ENCODE measurements at regions not wholly inside any gene's neighbourhood (a gene's known extent, or its start where the extent isn't known, plus 50 kb on each side); places are given as distances from the start of the nearest gene placed in this dataset.

DNA sequence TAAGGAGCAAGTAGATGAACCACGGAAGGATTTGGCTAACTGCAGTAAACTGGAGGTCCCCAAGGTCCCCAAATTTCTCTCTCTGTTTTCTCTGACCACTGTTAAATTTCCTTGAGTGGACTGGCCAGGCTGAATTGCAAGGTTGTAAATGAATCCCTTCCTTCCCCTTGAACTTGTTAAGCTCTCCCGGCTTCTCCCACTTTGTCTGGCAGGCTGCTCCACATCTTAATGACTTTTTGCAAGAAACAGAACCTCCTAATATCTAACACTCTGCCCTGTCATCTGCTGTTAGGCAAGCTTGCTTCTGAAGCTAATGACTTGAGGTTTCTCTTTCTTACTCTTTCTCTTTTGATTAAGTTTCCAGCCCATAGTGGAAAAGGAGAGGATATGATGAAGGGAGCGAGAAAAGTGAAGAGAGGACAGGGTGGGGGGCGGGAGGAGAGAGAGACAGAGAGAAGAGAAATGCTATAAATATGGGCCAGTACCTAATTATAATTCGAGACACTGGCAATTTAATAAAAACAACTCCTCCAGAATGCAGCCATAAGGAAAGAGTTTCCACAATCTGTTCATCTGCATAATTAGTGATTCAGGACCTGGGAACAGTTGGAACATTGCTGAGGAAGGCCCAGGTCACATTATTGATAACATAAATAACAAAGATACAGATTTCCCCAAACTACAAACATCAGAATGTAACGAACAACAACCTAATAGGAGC is 437.3 kb upstream of the MPDZ start:
- peak; percentile 4 for DNase-seq (ENCODE audit: low spot score)

DNA sequence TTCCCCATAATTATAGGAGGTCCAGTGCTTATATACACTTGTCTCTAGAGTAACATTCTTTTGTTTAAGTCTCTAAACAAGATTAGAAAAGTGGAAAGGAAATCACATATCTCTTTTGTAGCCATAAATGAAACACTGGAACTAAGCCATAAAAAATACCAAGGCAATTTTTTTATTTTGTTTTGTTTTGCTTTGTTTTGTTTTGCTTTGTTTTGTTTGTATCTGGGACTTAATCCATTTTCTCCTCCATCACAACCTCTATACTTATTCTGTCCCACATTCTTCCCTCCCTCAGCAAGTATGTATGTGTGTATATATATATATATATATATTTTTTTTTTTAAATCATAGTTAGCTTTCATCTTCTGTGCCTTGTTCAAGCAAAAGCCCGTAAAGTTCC is 436.6 kb upstream of the MPDZ start:
- no peak for DNase-seq (ENCODE audit: low spot score)

DNA sequence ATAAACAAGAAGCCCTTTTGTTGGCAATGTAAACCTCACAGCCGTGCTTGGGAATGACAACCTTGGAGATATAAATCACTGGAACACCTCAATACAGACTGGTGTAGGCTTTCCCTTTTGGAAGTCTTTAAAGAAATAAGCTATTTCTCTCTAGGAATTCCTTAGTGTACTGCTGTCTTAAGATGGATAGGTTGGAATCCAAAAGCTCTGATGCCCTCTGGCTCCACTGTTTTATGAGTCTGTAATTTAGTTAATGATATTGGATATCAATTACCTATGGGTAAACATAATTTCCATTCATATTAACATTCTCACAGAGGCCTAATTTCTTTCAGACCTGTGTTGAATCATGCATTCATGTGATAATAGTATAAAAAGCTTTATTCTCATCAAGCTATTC is 435.9 kb upstream of the MPDZ start:
- no peak for DNase-seq (ENCODE audit: low spot score)

DNA sequence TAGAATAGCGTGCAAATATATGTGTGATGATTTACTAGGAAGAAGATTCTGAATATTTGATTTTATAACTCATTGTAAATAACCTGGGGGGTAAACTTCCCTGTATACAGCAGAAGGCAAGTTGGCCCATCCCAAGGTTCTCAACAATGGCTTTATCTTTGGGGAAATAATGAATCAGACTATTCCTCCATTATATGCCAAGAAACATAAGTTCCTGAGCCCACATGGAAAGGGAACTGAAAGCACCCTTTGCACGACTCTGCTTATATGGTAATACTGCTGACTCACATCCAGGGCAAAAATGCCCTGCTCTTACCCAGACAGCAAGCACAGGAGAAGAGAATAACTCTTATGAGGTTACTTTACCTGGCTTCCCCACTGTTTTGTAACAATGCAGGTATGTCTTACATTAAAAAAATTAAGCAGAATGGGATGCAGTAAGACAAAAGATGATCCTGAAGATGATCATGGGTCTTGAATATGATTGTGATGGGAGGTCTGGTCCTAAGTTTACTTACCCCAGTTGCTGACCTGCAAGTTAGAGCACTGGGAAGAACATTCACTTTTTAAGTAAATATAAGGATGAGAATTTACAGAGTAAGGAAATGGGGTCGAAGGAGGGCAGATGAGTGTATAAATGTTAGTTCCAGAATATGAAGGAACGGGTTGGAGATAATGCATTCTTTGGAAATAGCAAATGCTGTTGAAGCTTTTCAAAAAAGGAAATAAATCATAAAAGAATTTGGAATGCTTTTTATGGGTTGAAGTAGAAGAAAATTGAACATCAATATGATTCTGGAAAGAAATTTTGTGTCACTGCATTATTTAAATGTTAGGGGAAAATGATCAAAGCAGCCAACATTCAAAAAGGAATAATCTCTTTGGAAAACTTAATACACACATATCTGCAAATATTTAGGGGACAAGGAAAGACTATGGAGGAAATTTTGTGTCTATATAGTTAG is 428.4 kb upstream of the MPDZ start:
- DNase-seq (ENCODE audit: low spot score): no peak

DNA sequence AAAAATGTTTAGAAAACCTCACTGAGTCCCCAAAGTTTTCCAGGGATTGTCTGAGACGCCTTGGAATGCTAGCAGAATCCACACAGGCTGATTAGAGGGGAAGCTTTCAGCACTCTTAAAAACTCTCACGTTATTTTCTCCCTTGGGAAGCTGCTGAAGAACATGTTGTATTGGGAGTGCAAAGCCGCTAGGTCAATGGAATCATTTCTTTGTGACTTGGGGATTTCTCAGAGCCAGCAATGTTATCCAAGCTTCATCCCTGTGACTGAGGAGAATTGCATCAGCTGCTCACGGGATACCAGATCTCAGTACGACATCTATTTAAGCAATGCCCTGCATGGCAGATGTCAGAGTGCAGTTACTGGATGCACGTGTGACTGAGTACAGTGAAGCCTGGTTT is 426.4 kb upstream of the MPDZ start:
- no peak for DNase-seq (ENCODE audit: low spot score)

DNA sequence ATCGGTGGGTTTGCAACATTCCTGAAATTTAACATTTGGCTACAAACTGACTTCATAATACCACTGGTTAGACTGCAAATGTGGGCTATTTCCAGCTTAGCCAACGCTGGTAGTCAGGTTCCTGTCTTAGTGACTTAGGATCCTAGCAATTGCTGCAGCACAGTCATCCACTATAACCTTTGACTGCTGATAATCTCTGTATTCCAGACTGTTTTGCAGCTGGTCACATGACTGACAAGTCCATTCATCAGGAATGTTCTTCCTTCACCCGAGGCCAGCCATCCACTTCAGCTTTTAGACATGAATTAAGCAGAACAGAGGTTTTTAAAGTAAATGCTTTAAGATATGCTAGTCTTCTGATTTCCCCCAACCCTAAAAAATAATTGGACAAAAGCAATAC is 425.9 kb upstream of the MPDZ start:
- no peak for DNase-seq (ENCODE audit: low spot score)

DNA sequence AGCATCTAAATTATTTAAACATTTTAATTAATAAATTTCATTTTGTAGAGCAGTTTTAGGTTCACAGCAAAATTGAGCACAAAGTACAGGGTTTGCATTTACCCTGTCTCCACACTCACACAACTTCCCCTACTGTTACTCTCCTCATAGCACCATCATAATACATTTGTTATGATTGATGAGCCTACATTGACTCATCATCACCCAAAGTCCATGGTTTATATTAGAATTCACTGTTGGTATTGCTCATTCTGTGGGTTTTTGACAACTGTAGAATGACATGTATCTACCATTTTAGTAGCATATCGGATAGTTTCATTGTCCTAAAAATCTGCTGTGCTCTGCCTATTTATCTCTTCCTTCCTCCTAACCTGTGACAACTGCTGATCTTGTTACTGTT is 411.1 kb upstream of the MPDZ start:
- DNase-seq (ENCODE audit: low spot score): no peak

DNA sequence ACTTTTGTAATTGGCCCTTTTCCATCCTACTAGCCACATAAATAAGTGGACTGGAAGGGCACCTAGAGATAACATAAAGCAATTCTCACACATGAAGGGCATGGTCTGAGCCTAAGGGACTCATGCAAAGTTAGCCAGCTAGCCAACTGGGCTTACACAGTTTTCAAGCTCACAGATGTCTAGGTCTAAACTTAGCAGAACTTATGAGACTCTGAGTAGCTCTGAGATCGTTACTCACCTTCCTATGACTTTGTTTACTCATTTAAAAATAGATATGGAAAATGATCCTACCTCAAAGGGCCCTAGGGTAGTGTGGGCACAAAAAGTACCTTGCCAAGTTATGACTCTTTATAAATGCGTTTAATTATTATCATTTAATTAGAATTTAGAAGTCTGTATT is 410.4 kb upstream of the MPDZ start:
- no peak for DNase-seq (ENCODE audit: low spot score)

DNA sequence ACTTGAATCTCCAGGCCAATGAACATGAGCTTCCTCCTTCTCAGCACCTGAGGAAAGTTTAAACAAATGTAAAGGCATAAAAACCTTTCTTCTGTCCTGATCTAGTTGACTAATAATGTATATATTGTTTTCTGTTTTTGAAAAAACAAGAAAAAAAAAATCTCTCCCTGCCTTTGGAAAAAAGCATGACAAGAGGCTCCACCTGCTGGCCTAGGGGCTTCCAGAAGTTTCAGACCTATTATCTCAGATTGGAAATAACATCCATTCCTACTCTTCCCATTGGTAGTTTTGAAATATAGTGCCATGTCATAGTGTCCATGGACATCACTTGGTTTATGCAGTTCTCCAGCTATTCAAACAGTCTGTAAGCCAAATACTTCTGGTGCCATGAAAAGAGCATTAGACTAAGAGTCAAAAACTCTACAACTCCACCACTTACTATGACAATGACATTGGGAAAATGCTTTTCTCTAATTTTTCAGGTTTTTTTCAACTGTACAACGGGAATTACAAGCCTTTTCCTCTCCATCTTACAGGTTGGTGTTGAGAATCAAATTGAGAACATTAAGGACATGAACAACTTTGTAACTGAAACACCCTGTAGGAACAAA is 409.6 kb upstream of the MPDZ start:
- peak; percentile 5 for DNase-seq (ENCODE audit: low spot score)

DNA sequence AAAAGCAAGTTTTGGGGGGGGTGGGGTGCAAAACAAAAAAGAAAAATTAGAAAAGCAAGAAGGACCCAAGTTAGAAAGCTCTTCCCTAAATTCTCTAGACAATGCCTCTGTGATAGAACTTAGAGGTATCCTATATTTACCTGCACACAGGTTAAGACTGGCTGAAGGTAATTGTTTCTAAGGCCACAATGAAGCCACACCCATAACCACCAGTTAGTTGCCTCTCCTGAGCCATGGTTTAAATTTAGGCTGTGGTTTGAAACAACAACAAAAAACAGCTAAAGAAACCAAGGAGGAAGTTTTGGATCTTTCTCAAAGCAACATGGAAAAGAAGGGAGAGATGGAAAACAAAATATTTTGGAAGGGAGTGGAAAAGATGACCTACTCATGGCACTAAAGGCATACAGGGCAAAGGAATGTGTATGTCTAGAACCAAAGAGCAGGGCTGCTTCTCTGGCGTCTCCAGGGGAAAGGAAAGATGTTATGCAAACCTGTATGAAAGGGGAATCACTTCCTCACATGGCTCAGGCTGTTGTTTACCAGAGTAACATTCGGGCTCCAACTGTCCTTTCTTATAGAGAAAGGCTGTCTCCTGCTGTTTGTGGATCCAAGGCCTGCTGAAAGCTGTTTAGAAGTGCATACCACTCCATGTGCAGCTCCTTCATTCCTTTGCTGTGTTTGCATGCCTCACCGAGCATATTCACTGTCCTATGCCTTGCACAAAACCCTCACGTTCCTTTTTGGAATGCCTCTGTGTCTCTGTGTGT is 408.9 kb upstream of the MPDZ start:
- no peak for DNase-seq (ENCODE audit: low spot score)

DNA sequence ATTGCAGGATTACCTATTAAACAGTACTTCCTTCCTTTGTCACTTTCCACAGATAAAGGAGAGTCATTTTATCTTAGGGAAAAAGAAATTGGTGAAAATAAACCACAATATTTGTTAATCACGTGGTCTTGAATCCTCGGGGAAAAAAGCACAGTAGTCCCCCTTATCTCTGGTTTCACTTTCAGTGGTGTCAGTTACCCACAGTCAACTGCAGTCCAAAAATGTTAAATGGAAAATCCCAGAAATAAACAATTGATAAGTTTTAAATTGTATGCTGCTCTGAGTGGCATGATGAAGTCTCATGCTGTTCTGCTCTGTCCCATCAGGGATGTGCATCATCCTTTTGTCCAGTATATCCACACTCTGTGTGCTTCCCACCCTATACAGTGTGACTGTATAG is 405.2 kb upstream of the MPDZ start:
- DNase-seq (ENCODE audit: low spot score): no peak

DNA sequence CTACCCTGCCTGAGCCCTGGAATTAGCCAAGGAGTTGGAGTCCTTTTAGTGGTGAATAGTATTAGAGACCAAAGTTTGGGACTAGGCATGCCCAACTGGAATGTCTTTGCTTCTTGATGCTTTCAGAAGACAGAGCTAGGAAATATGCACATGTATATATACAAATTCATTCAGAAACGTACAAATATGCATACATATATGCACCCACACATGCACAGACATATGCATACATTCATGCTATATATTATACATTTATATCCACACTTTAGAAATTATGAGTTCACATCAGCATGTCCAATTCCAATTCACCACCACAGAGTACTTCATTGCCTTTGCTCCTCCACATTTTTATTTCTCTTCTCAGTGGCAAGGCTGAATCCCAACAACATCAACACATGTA is 398.3 kb upstream of the MPDZ start:
- no peak for DNase-seq (ENCODE audit: low spot score)

DNA sequence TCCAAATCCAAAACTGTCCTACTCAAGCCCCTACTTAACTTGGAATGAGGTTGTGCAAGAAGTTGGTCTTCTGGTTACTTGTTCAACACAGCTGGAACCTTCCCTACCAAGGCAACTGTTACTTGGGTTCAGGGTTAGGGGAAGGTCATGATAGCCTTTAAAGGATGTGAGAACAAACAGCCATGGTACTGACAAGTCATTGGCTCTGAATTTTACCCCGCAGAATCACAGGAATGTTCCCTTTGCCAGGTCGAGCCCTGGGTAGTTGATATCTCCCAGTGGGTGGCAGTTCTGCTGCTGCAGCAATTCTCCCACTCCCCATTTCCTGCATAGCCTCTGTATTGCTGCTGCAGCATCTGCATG is 396.1 kb upstream of the MPDZ start:
- no peak for DNase-seq (ENCODE audit: low spot score)

DNA sequence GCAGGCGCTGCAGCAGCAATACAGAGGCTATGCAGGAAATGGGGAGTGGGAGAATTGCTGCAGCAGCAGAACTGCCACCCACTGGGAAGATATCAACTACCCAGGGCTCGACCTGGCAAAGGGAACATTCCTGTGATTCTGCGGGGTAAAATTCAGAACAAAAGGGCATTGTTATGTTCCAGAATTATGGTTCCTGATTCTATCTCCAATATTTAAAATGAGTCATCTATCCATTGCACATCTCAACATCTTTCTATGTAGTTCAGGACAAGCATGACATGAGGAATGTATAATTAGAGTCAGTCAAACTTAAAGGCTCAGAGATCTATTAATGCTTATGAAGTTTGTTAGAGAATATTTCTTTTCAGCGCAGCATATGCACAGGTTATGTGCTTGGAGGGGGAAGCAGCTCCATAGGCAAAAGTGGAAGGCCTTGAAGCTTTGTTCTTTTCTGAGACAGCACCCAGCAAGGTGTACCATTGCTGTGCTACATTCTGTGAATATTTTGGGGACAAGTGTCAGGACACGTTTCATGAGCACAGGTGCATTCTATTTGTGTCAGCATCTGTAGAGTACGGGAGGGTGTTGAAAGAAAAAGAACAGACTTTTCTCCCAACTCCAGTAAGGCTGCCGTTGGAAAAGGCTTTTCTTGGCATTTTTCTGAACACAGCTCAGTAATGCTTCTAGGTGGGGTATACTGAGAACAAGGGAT is 395.6 kb upstream of the MPDZ start:
- no peak for DNase-seq (ENCODE audit: low spot score)

DNA sequence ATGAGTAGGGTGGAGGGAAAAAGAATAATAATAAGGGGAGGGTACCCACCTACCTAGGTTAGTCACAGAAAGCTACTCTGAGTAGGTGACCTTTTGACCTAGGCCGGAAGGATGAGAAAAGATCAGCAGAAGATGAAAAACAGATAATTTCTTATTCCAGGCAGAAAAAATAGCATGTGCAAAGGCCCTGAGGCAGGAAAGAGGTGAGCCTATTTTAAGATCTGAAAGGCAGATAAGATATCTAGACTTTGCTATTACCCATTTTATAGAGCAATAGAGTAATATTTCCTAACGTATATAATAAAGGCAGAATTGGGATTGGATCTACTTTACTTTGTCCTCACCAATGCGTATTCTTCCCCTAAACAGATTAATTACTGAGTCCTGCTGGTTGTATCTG is 393.9 kb upstream of the MPDZ start:
- DNase-seq (ENCODE audit: low spot score): no peak

DNA sequence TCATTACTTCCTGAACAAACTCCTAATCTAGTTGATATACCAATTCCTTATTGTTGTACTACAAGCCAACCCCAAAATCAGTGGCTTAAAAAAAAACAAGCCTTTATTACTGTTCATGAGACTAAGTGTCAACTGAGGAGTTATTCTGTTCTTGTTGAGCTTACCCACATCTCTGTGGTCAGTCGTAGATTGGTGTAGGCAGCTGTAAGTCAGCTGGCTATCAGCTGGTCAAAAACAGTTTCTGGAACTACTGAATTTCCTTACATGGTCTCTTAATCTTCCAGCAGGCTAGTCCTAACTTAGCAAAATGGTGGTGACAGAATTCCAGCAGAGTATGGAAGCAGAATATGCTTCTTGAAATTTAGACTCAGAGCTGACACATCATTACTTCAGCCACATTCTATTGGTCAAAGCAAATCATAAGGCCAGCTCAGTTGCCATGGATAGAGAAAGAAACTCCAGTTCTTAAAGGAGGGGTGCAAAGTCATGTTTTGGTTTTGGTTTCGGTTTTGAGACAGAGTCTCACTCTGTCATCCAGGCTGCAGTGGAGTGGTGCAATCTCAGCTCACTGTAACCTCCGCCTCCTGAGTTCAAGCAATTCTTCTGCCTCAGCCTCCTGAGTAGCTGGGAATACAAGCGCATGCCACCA is 386.1 kb upstream of the MPDZ start:
- DNase-seq (ENCODE audit: low spot score): no peak

DNA sequence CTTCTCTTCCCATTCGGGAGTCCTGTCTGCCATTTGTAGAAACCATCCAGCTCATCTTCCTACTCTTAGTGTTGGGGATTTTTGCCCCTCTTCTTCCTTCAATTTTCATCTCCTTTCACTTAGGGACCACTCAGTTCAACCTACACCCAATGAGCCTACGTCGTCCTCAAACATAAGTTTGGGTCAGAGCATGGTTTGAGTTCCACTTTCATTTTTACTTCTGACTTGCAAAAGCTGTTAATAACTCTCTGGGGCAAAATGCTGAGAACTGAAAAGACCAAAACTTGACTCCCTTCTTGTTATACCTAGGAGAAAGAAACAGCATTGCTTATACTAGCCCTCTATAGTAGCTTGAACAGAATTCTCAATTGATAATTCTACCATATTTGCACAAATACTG is 381.5 kb upstream of the MPDZ start:
- no peak for DNase-seq (ENCODE audit: low spot score)

DNA sequence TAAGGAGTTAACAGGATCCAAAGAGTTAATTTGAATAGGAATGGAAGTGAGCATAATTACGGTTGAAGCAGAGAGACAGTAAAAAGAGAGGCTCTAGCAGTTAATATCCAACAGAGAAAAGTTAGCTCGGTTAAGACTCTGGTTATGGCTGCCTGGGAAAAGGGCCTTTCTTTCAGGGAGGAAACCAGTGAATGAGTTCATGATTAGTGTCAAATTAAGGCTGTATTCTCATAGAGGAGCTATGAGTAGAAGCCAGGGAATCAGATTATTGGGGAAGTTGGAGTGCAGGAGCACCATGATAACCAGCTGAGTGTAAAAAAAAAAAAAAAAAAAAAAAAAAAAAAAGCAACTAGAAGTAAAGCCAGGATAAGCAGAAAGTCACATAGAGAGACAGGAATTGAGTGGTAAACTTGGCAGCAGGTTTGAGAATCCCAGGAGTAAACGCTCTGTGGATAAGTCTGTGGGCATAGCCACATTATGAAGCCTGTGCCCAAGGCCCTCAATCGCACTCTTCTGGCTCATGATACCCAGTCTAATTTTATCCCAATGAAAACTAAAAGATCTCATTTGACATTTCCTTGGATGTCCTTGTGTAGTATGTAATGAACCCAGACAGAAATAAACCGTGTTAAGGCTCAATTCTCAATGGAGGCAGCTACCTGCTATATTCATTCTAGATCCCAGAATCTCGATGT is 372.6 kb upstream of the MPDZ start:
- no peak for DNase-seq (ENCODE audit: low spot score)

DNA sequence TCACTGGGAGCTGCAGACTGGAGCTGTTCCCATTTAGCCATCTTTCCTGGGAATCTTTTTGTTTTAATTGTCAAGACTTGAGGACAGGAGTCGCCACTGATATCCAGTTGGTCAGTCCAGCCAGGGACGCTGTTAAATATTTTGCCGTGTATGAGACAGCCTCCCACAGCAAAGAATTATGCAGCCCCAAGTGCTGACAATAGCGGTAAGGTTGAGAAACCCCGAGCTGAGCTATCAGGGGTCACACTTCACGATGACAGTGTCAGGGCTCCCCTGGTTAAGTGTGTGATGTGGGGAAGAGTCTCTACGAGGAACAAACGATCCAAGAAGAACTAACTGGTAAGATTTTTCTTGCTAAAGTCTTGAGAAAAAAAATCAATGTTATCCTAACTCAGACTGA is 372.0 kb upstream of the MPDZ start:
- DNase-seq (ENCODE audit: low spot score): no peak

DNA sequence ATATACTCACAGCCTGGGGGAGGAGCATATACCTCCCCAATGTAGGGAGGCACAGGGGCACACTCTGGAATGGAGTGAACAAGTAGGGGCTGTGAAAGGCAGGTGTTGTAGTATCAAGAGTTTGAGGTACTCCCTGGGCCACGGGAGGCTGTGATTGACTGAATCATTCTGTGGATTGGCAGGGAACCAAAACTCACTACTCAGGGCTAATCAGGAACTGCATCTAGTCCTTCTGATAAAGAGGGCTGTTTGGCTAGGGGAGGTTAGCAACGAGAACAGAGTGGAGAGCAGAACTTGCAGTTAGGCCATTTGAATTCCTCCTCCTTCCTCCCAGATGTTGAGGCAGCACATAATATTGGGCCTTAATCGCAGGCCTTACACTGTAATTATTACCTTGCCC is 369.2 kb upstream of the MPDZ start:
- no peak for DNase-seq (ENCODE audit: low spot score)

DNA sequence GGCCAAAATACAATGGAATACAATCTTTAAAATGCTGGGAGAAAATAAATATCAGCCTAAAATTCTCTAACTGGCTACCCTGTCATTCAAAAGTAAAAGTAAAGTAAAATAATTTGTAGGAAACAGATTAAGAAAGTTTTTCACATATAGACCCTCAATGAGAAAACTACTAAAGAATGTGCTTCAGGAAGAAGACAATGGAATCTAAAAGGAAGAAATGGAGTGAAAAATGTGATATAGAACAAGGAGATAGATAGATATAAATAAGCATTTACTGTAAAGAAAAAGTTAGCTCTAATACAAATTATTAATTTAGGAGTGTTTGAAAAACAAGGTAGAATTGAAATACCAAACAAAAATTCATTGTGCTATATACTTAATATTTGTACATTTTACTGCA is 368.6 kb upstream of the MPDZ start:
- DNase-seq (ENCODE audit: low spot score): no peak

Data from cerebellar cortex (tissue), 1 donor.